IMR-90 (cell line): ENCODE measurements at regions not wholly inside any gene's neighbourhood (a gene's known extent, or its start where the extent isn't known, plus 50 kb on each side); places are given as distances from the start of the nearest gene placed in this dataset.

Experiments used
- CEBPB ChIP-seq: IDR thresholded peaks from 2 replicates; pipeline ENCODE4 v1.6.1; 2012; ENCODE audit warnings: low read depth, low read length, improper control_type of control experiment
- FOS ChIP-seq: fragments of 150-350 bp; IDR thresholded peaks from 2 replicates; pipeline ENCODE4 v1.6.1; 2016; ENCODE audit warnings: low read depth, low read length
- MAFK ChIP-seq: IDR thresholded peaks from 2 replicates; pipeline ENCODE4 v1.6.1; 2012; ENCODE audit warnings: low read depth, low read length, improper control_type of control experiment
- MAZ ChIP-seq: IDR thresholded peaks from 2 replicates; pipeline ENCODE4 v1.6.1; 2012; ENCODE audit warnings: low read depth, mild to moderate bottlenecking, low read length, improper control_type of control experiment, moderate library complexity, borderline replicate concordance
- MXI1 ChIP-seq: IDR thresholded peaks from 2 replicates; pipeline ENCODE4 v1.6.1; 2012; ENCODE audit warnings: low read depth, mild to moderate bottlenecking, low read length, moderate library complexity, borderline replicate concordance
- NFE2L2 ChIP-seq: fragments of 150-350 bp; IDR thresholded peaks from 2 replicates; pipeline ENCODE4 v1.6.1; 2016; ENCODE audit warnings: low read depth, mild to moderate bottlenecking, low read length
- POLR2A ChIP-seq: IDR thresholded peaks from 2 replicates; pipeline ENCODE4 v1.6.1; 2012; ENCODE audit warnings: mild to moderate bottlenecking, low read depth, low read length
- RAD21 ChIP-seq: IDR thresholded peaks from 2 replicates; pipeline ENCODE4 v1.6.1; 2012; ENCODE audit warnings: low read length, improper control_type of control experiment
- RCOR1 ChIP-seq: IDR thresholded peaks from 2 replicates; pipeline ENCODE4 v1.6.1; 2012; ENCODE audit warnings: mild to moderate bottlenecking, low read length, improper control_type of control experiment; ENCODE audit not compliant: insufficient replicate concordance
- RFX5 ChIP-seq: IDR thresholded peaks from 2 replicates; pipeline ENCODE4 v1.8.0; 2012; ENCODE audit warnings: low read depth, mild to moderate bottlenecking, low read length, moderate library complexity
- SMC3 ChIP-seq: fragments of 150-350 bp; IDR thresholded peaks from 2 replicates; pipeline ENCODE4 v1.6.1; 2016; ENCODE audit warnings: low read depth, mild to moderate bottlenecking, antibody characterized with exemption, low read length, moderate library complexity
- USF2 ChIP-seq: fragments of 150-350 bp; IDR thresholded peaks from 2 replicates; pipeline ENCODE4 v1.6.1; 2017; ENCODE audit warnings: mild to moderate bottlenecking, antibody characterized with exemption, low read length, low read depth
- TF ChIP-seq, protein P1 (sequence below): conservative IDR thresholded peaks from 2 replicates; pipeline ENCODE4 v1.5.1; 2012; ENCODE audit warnings: mild to moderate bottlenecking, low read depth, low read length, improper control_type of control experiment
- TF ChIP-seq, protein P2 (sequence below): fragments of 150-350 bp; IDR thresholded peaks from 2 replicates; pipeline ENCODE4 v1.6.1; 2016; ENCODE audit warnings: low read depth, mild to moderate bottlenecking, low read length, moderate library complexity, borderline replicate concordance

DNA sequence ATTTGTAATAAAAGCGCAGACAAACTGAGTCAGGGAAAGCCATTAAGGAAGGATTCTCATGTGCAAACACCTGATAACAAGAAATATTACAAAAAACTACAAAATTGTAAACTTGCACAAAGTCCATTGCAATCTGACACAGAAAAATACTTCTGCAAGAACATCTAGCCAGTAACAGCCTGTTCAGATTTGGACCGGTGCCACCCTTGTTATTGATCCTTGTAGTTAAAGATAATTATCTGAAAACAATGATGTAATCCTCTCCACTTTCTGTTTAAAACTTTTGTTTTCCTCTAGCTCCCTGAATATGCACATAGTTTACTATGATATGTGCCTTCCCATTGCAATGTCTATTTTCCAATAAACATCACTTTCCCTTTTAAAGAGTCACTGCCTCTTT is 1090.2 kb downstream of the PLOD2 start:
- TF ChIP-seq, protein P1, sequence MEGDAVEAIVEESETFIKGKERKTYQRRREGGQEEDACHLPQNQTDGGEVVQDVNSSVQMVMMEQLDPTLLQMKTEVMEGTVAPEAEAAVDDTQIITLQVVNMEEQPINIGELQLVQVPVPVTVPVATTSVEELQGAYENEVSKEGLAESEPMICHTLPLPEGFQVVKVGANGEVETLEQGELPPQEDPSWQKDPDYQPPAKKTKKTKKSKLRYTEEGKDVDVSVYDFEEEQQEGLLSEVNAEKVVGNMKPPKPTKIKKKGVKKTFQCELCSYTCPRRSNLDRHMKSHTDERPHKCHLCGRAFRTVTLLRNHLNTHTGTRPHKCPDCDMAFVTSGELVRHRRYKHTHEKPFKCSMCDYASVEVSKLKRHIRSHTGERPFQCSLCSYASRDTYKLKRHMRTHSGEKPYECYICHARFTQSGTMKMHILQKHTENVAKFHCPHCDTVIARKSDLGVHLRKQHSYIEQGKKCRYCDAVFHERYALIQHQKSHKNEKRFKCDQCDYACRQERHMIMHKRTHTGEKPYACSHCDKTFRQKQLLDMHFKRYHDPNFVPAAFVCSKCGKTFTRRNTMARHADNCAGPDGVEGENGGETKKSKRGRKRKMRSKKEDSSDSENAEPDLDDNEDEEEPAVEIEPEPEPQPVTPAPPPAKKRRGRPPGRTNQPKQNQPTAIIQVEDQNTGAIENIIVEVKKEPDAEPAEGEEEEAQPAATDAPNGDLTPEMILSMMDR = no peak
- TF ChIP-seq USF2 (no peak), SMC3 (no peak), RAD21 (no peak), POLR2A (no peak), MXI1 (no peak), FOS (no peak), RFX5 (no peak), CEBPB (no peak), RCOR1 (no peak), MAZ (no peak), MAFK (no peak), NFE2L2 (no peak)
- TF ChIP-seq, protein P2, sequence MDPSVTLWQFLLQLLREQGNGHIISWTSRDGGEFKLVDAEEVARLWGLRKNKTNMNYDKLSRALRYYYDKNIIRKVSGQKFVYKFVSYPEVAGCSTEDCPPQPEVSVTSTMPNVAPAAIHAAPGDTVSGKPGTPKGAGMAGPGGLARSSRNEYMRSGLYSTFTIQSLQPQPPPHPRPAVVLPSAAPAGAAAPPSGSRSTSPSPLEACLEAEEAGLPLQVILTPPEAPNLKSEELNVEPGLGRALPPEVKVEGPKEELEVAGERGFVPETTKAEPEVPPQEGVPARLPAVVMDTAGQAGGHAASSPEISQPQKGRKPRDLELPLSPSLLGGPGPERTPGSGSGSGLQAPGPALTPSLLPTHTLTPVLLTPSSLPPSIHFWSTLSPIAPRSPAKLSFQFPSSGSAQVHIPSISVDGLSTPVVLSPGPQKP = no peak
